Astrocyte of the cerebellum (primary cell): ENCODE measurements at regions not wholly inside any gene's neighbourhood (a gene's known extent, or its start where the extent isn't known, plus 50 kb on each side); places are given as distances from the start of the nearest gene placed in this dataset.

Experiments used
- DNase-seq: peaks from one replicate; pipeline ENCODE4 v3.0.0-alpha.2; 2011; ENCODE audit warnings: low read depth
- H3K4me3 ChIP-seq: 2 replicates; pipeline ENCODE4 v1.5.1; 2011; ENCODE audit warnings: mild to moderate bottlenecking, low read depth, low read length, moderate library complexity
- in situ Hi-C: cut with HindIII; loops from 2 replicates; pipeline ENCODE4 v1.10.0; 2017; ENCODE audit warnings: low sequenced_read_pairs
- TF ChIP-seq, protein P1 (sequence below): IDR thresholded peaks from 2 replicates; pipeline ENCODE4 v1.5.1; 2012; ENCODE audit warnings: low read length, low read depth, moderate library complexity, mild to moderate bottlenecking; ENCODE audit errors: missing control alignments

DNA sequence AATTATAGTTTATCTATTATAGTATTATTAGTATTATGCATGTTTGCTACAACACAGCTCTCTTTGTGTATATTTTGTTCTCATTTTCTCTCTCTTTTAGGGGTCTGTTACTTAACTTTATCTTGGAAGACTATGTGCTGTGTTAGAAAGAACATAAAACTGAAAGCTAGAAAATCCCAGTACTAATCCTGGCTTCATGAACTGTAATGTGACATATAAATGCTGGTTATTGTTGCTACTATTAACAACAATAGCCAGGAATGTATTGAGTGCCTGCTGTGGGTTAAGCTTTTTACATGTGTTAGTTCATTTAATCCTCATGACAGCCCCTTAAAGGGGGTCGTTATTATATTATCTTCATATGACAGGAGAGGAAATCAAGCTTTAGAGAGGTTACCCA is 170.0 kb upstream of the DTNBP1 start:
- no peak overlapping the region for H3K4me3 ChIP-seq
- no peak for DNase-seq
- TF ChIP-seq, protein P1, sequence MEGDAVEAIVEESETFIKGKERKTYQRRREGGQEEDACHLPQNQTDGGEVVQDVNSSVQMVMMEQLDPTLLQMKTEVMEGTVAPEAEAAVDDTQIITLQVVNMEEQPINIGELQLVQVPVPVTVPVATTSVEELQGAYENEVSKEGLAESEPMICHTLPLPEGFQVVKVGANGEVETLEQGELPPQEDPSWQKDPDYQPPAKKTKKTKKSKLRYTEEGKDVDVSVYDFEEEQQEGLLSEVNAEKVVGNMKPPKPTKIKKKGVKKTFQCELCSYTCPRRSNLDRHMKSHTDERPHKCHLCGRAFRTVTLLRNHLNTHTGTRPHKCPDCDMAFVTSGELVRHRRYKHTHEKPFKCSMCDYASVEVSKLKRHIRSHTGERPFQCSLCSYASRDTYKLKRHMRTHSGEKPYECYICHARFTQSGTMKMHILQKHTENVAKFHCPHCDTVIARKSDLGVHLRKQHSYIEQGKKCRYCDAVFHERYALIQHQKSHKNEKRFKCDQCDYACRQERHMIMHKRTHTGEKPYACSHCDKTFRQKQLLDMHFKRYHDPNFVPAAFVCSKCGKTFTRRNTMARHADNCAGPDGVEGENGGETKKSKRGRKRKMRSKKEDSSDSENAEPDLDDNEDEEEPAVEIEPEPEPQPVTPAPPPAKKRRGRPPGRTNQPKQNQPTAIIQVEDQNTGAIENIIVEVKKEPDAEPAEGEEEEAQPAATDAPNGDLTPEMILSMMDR, result no peak
- in situ Hi-C loops, result no loop called here

DNA sequence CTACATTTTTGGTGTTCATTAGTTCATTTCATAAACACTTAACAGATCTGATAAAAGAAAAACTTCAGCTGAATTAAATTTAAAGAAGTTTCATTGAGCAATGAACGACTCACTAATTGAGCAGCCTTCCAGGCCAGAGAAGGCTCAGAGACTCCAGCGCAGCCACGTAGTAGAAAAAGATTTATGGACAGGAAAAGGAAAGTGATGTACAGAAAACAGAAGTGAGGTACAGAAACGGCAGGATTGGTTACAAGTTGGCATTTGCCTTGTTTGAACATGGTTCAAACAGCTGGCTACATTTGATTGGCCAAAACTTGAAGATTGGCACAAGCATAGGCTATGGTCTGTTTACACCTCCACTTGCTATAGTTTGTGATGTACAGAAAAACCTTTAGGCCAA is 166.3 kb upstream of the DTNBP1 start:
- TF ChIP-seq, protein P1, result no peak
- in situ Hi-C loops, result no loop called here
- no peak overlapping the region for H3K4me3 ChIP-seq
- no peak for DNase-seq

DNA sequence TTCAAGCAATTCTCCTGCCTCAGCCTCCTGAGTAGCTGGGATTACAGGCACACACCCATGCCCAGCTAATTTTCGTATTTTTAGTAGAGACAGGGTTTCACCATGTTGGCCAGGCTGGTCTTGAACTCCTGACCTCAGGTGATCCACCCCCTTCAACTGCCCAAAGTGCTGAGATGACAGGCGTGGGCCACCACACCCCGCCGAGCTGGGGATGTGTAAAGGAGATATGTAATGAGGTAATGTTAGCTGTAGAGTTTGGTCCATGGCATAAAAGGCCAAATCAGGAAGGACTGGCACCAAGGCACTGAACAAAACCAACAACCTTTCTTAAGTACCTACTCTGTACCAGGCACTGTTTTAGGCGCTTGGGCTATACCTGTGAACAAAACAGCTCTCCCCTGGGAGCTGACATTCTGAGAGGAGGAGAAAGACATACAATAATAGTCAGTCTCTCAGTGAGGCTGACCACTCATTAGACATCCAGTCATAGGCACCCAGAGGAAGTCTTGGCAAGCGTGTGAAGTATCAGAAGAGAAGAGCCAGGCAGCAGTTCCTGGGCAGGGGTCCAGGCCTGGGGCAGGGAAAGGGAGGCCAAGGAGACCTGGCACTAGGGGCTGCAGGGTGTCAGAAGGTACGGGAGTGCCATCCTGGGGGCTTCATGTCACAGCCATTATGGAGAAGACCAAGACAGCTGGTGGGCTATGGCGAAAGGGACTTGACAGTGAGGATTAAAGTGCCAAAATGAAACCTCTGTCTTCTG is 164.8 kb upstream of the DTNBP1 start:
- no peak for DNase-seq
- in situ Hi-C loops, result no loop called here
- TF ChIP-seq, protein P1, result no peak
- no peak overlapping the region for H3K4me3 ChIP-seq

DNA sequence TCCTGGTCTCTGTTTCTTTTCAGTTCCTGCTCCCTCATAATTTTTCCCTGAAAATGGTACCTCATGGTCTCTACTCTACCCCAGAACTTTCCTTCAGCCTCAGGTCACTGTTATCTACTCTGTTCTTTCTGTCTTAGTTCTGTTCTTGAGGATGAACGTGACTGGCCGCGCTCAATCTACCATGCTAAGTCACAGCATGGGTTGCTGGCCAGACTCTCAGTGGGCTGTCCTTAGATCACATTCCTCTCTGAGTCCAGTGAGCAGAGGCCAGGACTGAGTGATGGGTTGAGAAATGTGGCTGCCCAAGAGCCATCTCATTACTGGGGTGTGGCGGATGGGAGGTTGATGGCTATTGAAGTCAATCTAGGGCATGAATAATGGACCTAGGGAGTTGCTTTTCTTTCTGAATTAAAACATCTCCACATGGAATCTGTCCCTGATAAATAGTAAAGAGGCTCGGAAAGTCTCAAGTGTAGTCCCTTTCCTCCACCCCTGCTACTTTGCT is 164.0 kb upstream of the DTNBP1 start:
- no peak overlapping the region for H3K4me3 ChIP-seq
- DNase-seq, result no peak
- TF ChIP-seq, protein P1, result no peak
- in situ Hi-C loops, result no loop called here

DNA sequence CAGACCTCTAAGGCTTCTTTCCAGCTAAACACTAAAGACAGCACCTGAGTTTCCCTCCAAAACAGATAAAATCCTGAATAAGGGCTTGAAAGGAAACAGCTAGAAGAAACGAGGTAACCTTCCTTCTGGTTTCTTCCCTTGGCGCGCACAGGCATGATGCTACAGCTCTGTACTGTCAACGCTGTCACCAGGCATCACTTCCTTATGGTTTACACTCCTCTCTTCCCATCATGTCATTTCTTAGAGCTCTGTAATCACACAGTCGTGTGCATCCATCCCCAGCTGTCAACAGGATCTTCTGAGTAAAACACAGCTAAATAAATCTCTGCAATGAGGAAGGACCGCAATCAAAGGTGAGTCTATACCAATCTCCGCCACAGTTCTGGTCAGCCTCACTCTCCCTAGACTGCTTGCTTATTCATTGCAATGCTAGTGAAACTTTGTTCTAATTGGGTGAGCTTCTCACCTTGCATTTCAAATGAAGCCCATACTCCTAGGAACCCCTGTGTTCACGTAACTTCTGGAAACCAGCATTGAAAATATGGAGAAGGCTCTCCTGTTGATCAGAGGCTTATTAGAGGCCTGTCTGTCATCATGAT is 162.6 kb upstream of the DTNBP1 start:
- in situ Hi-C loops, result no loop called here
- TF ChIP-seq, protein P1, result no peak
- no peak overlapping the region for H3K4me3 ChIP-seq
- DNase-seq, result no peak

DNA sequence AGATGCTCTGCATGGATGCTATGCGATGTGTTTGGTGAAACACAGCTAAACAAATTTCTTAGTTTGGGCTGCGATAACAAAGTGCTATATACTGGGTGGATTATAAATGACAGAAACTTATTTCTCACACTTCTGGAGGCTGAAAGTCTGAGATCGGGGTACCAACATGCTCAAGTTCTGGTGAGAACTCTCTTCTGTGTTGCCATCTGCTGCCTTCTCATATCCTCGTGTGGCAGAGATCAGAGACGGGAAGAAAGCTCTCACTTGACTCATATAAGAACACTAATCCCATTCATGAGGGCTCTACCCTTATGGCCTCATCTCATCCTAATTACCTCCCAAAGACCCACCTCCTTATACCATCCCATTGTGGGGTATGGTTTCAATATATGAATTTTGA is 162.0 kb upstream of the DTNBP1 start:
- in situ Hi-C loops, result no loop called here
- TF ChIP-seq, protein P1, result no peak
- no peak for DNase-seq
- H3K4me3 ChIP-seq, result no peak overlapping the region
